ENCODE measurements at regions not wholly inside any gene's neighbourhood (a gene's known extent, or its start where the extent isn't known, plus 50 kb on each side); places are given as distances from the start of the nearest gene placed in this dataset.
"Not testable (repeated sequence)": the region's sequence is repeated elsewhere in the genome, so short reads cannot be mapped to it uniquely, and the experiment has no call there.

DNA sequence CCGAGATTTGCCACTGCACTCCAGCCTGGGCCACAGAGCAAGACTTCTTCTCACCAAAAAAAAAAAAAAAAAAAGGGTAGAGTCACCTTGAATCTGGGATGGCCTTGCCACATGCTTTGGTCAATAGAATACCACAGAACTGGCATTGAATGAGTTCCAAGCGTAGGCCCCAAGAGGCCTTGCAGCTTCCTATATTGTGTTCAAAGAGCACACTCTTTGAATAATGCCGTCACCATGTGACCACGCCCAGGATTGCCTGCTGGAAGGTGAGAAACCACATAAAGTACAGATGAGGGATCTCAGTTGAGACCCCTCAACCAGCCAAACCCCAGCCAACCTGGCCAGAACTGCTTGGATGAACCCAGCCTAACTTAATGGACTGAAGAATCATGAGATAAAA lies 239.2 kb upstream of the AMIGO2 start:
- no peaks in the 10 kb centered on the region for H3K27me3 Mint-ChIP-seq (ENCODE audit: low read depth in 3 of 3)
- peaks cover 31 to 38% of the 10 kb centered on the region in 2 donors for H3K4me1 Mint-ChIP-seq
- peak overlapping the region; percentile 47 to 87 (median 74) for H3K27ac Mint-ChIP-seq
- H3K4me3 Mint-ChIP-seq, result peak overlapping the region in 2 of 5 donors; percentile 25 to 45
- H3K36me3 Mint-ChIP-seq, result no peaks in the 10 kb centered on the region
- peak; percentile 9 to 28 (median 17) for DNase-seq
- H3K9me3 Mint-ChIP-seq, result no peaks in the 10 kb centered on the region

DNA sequence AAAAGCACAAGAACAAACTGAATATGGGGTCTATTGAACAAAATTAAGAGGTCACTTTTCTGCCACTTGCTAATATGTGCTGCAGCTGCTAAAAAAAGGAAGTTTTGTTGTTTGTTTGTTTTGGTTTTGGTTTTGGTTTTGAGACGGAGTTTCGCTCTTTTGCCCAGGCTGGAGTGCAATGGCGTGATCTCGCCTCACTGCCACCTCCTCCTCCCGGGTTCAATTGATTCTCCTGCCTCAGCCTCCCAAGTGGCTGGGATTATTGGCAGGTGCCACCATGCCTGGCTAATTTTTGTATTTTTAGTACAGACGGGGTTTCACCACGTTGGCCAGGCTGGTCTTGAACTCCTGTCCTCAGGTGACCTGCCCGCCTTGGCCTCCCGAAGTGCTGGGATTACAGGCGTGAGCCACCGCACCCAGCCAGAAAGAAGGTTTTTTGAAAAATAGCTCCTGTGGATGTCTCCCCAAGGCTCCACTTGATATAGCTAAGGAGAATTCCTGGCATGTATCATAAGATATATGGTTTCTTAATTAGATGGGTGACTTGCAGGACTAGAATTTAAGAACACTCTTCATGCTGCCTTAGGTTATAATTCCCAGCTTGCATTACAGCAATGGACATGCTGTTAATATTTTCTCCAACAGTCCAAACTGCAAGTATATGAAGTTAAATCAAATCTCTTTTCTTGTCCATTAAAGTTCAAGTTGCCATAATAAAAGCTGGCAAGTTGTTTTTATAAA lies 237.6 kb upstream of the AMIGO2 start:
- Mint-ChIP-seq H3K27me3 (ENCODE audit: low read depth in 3 of 3) (no peaks in the 10 kb centered on the region), H3K36me3 (no peaks in the 10 kb centered on the region), H3K9me3 (no peaks in the 10 kb centered on the region), H3K4me1 (peaks cover 37 to 47% of the 10 kb centered on the region in 2 donors), H3K4me3 (peak overlapping the region; percentile 75 to 90 (median 83)), H3K27ac (peak overlapping the region; percentile 77 to 93 (median 89))
- peak; percentile 54 to 59 (median 54) for DNase-seq

GRCh38 chr12:47316609-47317049 lies 236.9 kb upstream of the AMIGO2 start:
- Mint-ChIP-seq H3K4me1 (peaks cover 37 to 47% of the 10 kb centered on the region in 2 donors), H3K27me3 (ENCODE audit: low read depth in 3 of 3) (no peaks in the 10 kb centered on the region), H3K9me3 (no peaks in the 10 kb centered on the region), H3K27ac (peak overlapping the region; percentile 61 to 93 (median 89)), H3K36me3 (no peaks in the 10 kb centered on the region), H3K4me3 (peak overlapping the region; percentile 75 to 90 (median 83))
- DNase-seq, result no peak

DNA sequence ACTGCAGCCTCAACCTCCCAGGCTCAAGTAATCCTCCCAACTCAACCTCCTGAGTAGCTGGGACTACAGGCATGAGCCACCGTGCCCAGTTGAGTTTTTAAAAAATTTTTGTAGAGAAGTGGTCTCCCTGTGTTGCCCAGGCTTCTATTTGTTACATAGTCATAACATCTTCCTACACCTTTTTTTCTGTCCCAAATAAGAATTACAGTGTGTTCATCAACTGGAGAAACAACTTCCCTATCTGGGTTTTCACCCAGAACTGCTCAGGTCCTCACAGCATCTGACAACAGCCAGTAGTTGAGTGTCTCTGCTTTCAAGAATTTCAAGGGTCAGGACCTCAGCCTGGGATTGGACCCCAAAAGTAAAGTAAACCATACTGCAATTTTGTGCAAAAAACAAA lies 235.2 kb upstream of the AMIGO2 start:
- Mint-ChIP-seq H3K4me3 (no peak overlapping the region), H3K9me3 (no peaks in the 10 kb centered on the region), H3K27ac (peak overlapping the region in 2 of 6 donors; percentile 36 to 71), H3K4me1 (peaks cover 37 to 46% of the 10 kb centered on the region in 2 donors), H3K36me3 (no peaks in the 10 kb centered on the region), H3K27me3 (ENCODE audit: low read depth in 3 of 3) (peaks cover 0 to 2% (median 0%) of the 10 kb centered on the region in 3 donors)
- no peak for DNase-seq

DNA sequence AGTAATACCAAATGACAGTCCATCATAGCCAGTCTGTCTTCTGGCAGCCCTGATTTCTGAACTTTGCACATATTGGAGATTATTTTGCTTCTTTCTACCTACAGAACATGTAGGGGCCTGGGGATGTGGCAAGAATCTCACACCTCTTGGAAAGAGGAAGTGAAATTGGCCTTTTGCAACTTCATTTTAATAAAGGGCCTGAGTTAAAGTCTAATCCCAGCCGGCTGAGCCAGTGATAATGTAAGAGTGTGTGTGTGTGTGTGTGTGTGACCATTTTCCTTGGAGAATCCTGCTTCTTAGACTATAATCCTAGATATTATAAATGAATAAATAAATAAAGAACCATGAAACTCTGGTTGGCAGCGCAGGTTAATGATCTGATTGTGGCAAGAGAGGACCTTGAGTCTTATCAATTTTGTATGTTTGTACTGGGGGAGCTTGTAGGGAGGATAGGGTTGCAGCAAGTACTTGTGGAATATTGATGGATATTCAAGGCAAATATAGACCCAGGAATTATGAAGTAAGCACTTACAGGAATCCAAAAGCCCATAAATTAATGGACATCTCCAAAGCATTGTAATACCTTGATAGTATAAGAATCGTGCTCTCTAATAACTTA lies 233.2 kb upstream of the AMIGO2 start:
- DNase-seq, result no peak
- H3K4me1 Mint-ChIP-seq, result peaks cover 22 to 28% of the 10 kb centered on the region in 2 donors
- H3K27me3 Mint-ChIP-seq (ENCODE audit: low read depth in 3 of 3), result peaks cover 0 to 2% (median under 1%) of the 10 kb centered on the region in 3 donors
- H3K36me3 Mint-ChIP-seq, result no peaks in the 10 kb centered on the region
- peak overlapping the region in 1 of 6 donors; percentile 22 for H3K27ac Mint-ChIP-seq
- no peak overlapping the region for H3K4me3 Mint-ChIP-seq
- H3K9me3 Mint-ChIP-seq, result peaks cover 0 to 2% (median 0%) of the 10 kb centered on the region in 6 donors

DNA sequence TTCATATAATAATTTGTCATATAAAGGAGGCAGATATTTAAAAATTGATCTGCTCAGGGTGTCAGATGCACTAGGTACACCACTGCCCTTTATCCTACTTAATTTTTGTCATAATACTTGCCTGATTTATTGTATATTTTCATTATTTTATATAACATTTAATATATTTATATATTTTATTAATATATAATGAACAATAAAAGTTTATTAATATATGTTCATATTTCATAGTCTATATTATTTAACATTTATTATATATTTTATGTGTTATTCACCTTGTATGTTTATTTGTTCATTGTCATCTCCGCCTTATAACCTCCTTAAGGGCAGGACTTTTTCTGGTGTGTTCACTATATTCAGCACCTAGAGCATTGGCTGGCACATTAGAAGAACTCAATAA lies 232.4 kb upstream of the AMIGO2 start:
- Mint-ChIP-seq H3K9me3 (peaks cover 0 to 2% (median 0%) of the 10 kb centered on the region in 6 donors), H3K36me3 (no peaks in the 10 kb centered on the region), H3K4me1 (peaks cover 23 to 28% of the 10 kb centered on the region in 2 donors), H3K4me3 (no peak overlapping the region), H3K27me3 (ENCODE audit: low read depth in 3 of 3) (peaks cover 0 to 3% (median 3%) of the 10 kb centered on the region in 3 donors), H3K27ac (no peak overlapping the region)
- DNase-seq, result no peak

- H3K27me3 Mint-ChIP-seq (ENCODE audit: low read depth in 3 of 3), result peaks cover 0 to 4% (median 3%) of the 10 kb centered on the region in 3 donors
- H3K9me3 Mint-ChIP-seq, result peaks cover 0 to 2% (median 0%) of the 10 kb centered on the region in 6 donors
- peaks cover 23 to 28% of the 10 kb centered on the region in 2 donors for H3K4me1 Mint-ChIP-seq
- no peaks in the 10 kb centered on the region for H3K36me3 Mint-ChIP-seq
- no peak overlapping the region for H3K4me3 Mint-ChIP-seq
- no peak for DNase-seq
- H3K27ac Mint-ChIP-seq, result peak overlapping the region in 1 of 6 donors; percentile 4
Observed at GRCh38 chr12:47311568-47311967, 231.8 kb upstream of the AMIGO2 start.

DNA sequence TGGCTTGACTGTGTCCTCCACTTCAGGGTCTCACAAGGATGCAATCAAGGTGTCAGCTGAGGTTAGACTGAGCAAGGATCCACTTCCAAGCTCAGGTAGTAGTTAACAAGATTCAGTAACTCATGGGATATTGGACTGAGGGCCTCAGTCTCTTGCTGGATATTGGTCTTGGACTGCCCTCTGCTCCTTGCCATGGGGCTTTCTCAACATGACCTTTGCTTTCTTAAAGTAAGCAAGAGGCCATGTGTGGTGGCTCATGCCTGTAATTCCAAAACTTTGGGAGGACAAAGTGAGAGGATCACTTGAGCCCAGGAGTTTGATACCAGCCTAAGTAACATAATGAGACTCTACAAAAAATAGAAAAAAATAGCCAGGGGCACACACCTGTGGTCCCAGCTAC lies 231.3 kb upstream of the AMIGO2 start:
- H3K27ac Mint-ChIP-seq, result no peak overlapping the region
- peaks cover 0 to 4% (median 3%) of the 10 kb centered on the region in 3 donors for H3K27me3 Mint-ChIP-seq (ENCODE audit: low read depth in 3 of 3)
- H3K4me1 Mint-ChIP-seq, result peaks cover 24 to 28% of the 10 kb centered on the region in 2 donors

GRCh38 chr12:47308672-47309071 lies 228.9 kb upstream of the AMIGO2 start:
- Mint-ChIP-seq H3K27me3 (ENCODE audit: low read depth in 3 of 3) (peaks cover 0 to 4% (median 3%) of the 10 kb centered on the region in 3 donors), H3K36me3 (no peaks in the 10 kb centered on the region), H3K27ac (peak overlapping the region in 2 of 6 donors; percentile 15 to 49), H3K9me3 (peaks cover 0 to 2% (median 0%) of the 10 kb centered on the region in 6 donors), H3K4me3 (no peak overlapping the region), H3K4me1 (peaks cover 24 to 28% of the 10 kb centered on the region in 2 donors)
- DNase-seq, result no peak

More for the DNA sequence above, 231.3 kb upstream of the AMIGO2 start:
- Mint-ChIP-seq H3K9me3 (peaks cover 0 to 2% (median 0%) of the 10 kb centered on the region in 6 donors), H3K36me3 (no peaks in the 10 kb centered on the region), H3K4me3 (no peak overlapping the region)
- no peak for DNase-seq

DNA sequence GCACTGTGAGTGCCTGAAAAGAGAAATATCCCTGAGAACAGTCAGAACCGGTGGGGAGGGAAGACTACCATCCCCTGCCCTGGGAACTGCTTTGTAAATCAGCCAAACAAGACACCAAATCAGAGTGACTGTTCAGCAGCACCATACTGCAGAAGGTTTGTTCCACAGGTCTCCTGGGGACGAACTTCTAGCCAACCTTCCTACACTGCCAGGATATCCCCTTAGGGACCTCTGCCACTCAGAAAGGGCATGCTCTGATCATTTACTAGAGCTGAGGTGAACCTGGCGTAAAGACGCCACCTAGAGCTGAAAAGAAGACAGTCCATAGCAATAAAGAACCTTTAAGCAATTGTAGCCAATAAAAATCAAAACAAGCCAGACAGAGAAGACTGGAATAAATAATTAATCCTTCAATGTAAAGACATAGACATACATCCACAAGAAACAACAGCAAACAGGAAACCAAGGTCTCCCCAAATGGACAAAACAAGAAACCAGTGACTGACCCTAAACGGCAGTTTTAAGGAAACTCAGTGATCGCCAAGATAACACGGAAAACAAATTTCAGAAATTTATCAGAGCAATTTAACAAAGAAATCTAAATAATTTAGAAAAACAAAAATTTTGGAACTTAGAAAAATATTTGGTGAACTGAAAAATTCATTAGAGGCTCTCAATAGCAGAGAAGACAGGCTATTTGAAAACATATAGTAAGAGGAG lies 228.1 kb upstream of the AMIGO2 start:
- peaks cover 0 to 2% (median 0%) of the 10 kb centered on the region in 6 donors for H3K9me3 Mint-ChIP-seq
- H3K27me3 Mint-ChIP-seq (ENCODE audit: low read depth in 3 of 3), result peaks cover 0 to 4% (median 3%) of the 10 kb centered on the region in 3 donors

GRCh38 chr12:47306773-47307679 lies 227.3 kb upstream of the AMIGO2 start:
- Mint-ChIP-seq H3K27ac (peak overlapping the region; percentile 78 to 95 (median 90)), H3K4me3 (peak overlapping the region; percentile 91 to 98 (median 92)), H3K4me1 (peaks cover 18 to 19% of the 10 kb centered on the region in 2 donors)
- DNase-seq, result peak; percentile 51 to 70 (median 62)
- not testable (repeated sequence) for H3K36me3 Mint-ChIP-seq; H3K27me3 Mint-ChIP-seq (ENCODE audit: low read depth in 3 of 3); H3K9me3 Mint-ChIP-seq

More for the DNA sequence above, 228.1 kb upstream of the AMIGO2 start:
- H3K4me1 Mint-ChIP-seq, result peaks cover 21 to 23% of the 10 kb centered on the region in 2 donors
- DNase-seq, result peak; percentile 57 to 71 (median 64)
- H3K27ac Mint-ChIP-seq, result peak overlapping the region; percentile 78 to 95 (median 90)
- H3K36me3 Mint-ChIP-seq, result no peaks in the 10 kb centered on the region
- peak overlapping the region; percentile 91 to 98 (median 92) for H3K4me3 Mint-ChIP-seq

DNA sequence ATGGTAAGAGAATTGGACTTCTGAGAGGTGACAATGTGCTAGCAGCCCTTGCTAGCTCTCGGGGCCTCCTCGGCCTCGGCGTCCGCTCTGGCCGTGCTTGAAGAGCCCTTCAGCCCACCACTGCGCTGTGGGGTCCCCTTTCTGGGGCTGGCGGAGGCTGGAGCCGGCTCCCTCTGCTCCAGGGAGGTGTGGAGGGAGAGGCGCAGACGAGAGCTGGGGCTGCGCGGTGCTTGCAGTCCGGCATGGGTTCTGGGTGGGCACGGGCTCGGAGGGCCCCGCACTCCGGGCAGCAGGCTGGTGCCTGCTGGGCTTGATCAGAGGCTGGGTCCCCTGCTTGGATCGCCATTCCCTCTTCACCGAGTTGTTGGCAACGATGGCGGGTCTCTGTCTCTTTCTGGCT lies 226.4 kb upstream of the AMIGO2 start:
- H3K27me3 Mint-ChIP-seq (ENCODE audit: low read depth in 3 of 3), result peaks cover 0 to 7% (median 3%) of the 10 kb centered on the region in 3 donors
- peaks cover 18 to 19% of the 10 kb centered on the region in 2 donors for H3K4me1 Mint-ChIP-seq
- H3K4me3 Mint-ChIP-seq, result peak overlapping the region in 1 of 5 donors; percentile 51
- no peak for DNase-seq
- H3K27ac Mint-ChIP-seq, result no peak overlapping the region
- H3K9me3 Mint-ChIP-seq, result peaks cover 0 to 2% (median 0%) of the 10 kb centered on the region in 6 donors
- H3K36me3 Mint-ChIP-seq, result no peaks in the 10 kb centered on the region
